ENCODE measurements at regions not wholly inside any gene's neighbourhood (a gene's known extent, or its start where the extent isn't known, plus 50 kb on each side); places are given as distances from the start of the nearest gene placed in this dataset.
"Not testable (repeated sequence)": the region's sequence is repeated elsewhere in the genome, so short reads cannot be mapped to it uniquely, and the experiment has no call there.

DNA sequence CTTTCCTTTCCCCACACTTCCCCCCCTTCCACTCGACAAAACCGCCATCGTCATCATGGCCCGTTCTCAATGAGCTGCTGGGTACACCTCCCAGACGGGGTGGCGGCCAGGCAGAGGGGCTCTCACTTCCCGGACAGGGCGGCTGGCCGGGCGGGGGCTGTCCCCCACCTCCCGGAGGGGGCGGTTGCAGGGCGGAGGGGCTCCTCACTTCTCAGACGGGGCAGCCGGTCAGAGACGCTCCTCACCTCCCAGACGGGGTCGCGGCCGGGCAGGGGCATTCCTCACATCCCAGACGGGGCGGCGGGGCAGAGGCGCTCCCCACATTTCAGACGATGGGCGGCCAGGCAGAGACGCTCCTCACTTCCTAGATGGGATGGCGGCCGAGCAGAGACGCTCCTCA is 74.2 kb upstream of the OSTN start:
- TF ChIP-seq, protein P1, sequence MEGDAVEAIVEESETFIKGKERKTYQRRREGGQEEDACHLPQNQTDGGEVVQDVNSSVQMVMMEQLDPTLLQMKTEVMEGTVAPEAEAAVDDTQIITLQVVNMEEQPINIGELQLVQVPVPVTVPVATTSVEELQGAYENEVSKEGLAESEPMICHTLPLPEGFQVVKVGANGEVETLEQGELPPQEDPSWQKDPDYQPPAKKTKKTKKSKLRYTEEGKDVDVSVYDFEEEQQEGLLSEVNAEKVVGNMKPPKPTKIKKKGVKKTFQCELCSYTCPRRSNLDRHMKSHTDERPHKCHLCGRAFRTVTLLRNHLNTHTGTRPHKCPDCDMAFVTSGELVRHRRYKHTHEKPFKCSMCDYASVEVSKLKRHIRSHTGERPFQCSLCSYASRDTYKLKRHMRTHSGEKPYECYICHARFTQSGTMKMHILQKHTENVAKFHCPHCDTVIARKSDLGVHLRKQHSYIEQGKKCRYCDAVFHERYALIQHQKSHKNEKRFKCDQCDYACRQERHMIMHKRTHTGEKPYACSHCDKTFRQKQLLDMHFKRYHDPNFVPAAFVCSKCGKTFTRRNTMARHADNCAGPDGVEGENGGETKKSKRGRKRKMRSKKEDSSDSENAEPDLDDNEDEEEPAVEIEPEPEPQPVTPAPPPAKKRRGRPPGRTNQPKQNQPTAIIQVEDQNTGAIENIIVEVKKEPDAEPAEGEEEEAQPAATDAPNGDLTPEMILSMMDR (IDR thresholded peaks at IDR 0.05; ENCODE audit: low read depth, low read length, poor library complexity, severe bottlenecking): not testable (repeated sequence)
- not testable (repeated sequence) for TF ChIP-seq EZH2phosphoT487 (IDR thresholded peaks at IDR 0.05; ENCODE audit: borderline replicate concordance, low read length)

Measured in DOHH2 (cell line).